GM20000 (cell line): ENCODE measurements at regions not wholly inside any gene's neighbourhood (a gene's known extent, or its start where the extent isn't known, plus 50 kb on each side); places are given as distances from the start of the nearest gene placed in this dataset.

Source experiments
- DNase-seq: peaks from one replicate; pipeline ENCODE4 v3.0.0; 2012; ENCODE audit warnings: low spot score
- CTCF ChIP-seq: IDR thresholded peaks from 2 replicates; pipeline ENCODE4 v1.5.1; 2012; ENCODE audit warnings: mild to moderate bottlenecking, control low read depth; ENCODE audit errors: extremely low read depth, missing control alignments

GRCh38 chr15:92273723-92274122 lies 120.0 kb upstream of the ST8SIA2 start:
- no peak for DNase-seq
- no peak for TF ChIP-seq CTCF

DNA sequence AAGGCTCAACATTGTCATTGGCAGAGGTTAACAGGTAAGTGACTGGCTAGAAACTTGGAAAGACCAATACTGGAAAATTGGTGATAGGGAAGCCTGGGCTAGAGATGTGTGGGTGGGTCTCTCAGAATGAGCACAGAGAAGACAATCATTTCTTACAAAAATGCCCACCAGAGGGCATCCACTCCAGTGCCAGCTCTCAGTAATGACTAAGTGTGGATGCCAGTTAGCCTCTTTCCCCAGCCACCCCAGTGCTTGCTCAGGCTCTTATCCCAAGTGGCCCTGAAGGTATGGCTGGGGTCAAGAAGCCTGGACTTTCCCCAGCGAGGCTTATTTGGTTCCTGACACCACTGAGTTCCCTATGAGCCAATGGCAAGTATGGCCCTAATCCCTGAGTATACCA lies 115.9 kb upstream of the ST8SIA2 start:
- DNase-seq = no peak
- TF ChIP-seq CTCF = no peak

DNA sequence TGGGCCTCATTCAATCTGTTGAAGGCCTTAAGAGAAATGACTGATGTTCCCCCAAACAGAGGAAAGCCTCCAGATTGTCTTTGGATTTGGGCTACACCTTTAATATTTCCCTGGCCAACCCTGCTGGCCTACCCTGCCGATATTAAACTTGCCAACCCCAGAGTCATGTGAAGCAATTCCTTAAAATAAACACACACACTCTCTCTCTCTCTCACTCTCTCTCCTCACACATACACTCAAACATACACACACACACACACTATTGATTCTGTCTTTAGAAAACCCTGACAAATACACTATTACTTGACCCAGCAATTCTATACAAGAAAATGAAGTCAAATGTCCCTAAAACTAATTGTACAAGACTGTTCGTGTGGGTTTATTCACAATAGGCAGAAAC lies 109.9 kb upstream of the ST8SIA2 start:
- TF ChIP-seq CTCF = no peak
- DNase-seq = no peak

GRCh38 chr15:92288755-92289154 lies 104.9 kb upstream of the ST8SIA2 start:
- no peak for TF ChIP-seq CTCF
- DNase-seq = peak; percentile 27

DNA sequence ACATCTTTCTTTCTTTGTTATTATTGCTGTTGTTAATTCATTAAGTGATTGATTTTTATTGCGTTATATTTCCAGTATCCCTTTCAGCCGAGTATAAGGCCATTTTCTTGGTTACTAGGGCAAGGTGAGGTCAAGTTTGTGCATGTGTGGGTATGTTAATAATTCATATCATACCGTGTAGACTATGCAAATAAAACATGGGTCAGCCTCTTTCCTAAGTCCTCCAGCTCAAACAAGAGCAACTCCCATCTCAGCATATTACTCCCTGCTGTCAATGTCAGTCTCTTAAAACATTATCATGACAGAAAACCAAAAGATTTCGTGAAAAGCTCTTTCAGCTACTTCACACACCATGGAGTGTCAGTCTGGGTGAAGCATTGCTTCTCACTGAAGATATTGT lies 103.9 kb upstream of the ST8SIA2 start:
- TF ChIP-seq CTCF = no peak
- DNase-seq = no peak

- TF ChIP-seq CTCF = no peak
- DNase-seq = no peak
Measured at GRCh38 chr15:92290359-92290992, 103.2 kb upstream of the ST8SIA2 start.

- TF ChIP-seq CTCF = no peak
- no peak for DNase-seq
Measured at GRCh38 chr15:92291900-92292299, 101.8 kb upstream of the ST8SIA2 start.
